Mesothelial cell of epicardium (in vitro differentiated cells): ENCODE measurements at regions not wholly inside any gene's neighbourhood (a gene's known extent, or its start where the extent isn't known, plus 50 kb on each side); places are given as distances from the start of the nearest gene placed in this dataset.
"Not testable (repeated sequence)": the region's sequence is repeated elsewhere in the genome, so short reads cannot be mapped to it uniquely, and the experiment has no call there.

ENCODE experiments used
- DNase-seq, 2 experiments: peaks; one replicate each; pipeline ENCODE4 v3.0.0; 2021; ENCODE audit warnings: low spot score in 2 of 2; ENCODE audit not compliant: unreplicated experiment in 2 of 2
- H3K27ac Mint-ChIP-seq: 2 replicates; pipeline ENCODE4 v1.8.0; 2021; ENCODE audit warnings: mixed read lengths
- H3K27me3 Mint-ChIP-seq: 2 replicates; pipeline ENCODE4 v1.8.0; 2021; ENCODE audit warnings: low read depth, mixed read lengths
- H3K36me3 Mint-ChIP-seq: 2 replicates; pipeline ENCODE4 v1.8.0; 2021; ENCODE audit warnings: mixed read lengths
- H3K4me1 Mint-ChIP-seq: 2 replicates; pipeline ENCODE4 v1.8.0; 2021; ENCODE audit warnings: mixed read lengths
- H3K4me3 Mint-ChIP-seq: 2 replicates; pipeline ENCODE4 v1.8.0; 2021; ENCODE audit warnings: mild to moderate bottlenecking, moderate library complexity, mixed read lengths
- H3K9me3 Mint-ChIP-seq: 2 replicates; pipeline ENCODE4 v1.8.0; 2021; ENCODE audit warnings: mixed read lengths
- TF ChIP-seq, protein P1 (sequence below): fragments of 200-600 bp; sonication (generic); IDR thresholded peaks from one replicate; pipeline ENCODE4 v1.5.0; 2021; ENCODE audit warnings: antibody characterized with exemption; ENCODE audit not compliant: unreplicated experiment

DNA sequence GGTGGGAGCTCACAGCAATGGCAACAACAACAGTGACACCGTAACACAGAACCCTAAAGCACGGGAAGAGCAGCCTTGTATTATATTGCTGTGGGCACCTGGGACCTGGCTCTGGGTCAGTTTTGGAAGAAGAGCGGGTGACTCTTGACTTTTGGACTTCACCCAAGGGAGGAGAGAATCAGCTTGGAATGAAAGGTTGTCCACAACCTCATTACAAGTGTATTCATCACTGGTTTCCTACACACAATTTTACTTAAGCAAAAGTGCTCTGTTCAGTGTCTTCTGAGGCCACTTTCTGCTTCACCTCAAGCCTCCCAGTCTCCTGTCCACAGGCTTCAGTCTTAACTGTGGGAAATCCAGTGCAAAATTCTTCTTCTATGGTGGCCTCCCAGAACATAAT, 263.8 kb downstream of the KCNE4 start:
- no peaks in the 10 kb centered on the region for H3K9me3 Mint-ChIP-seq
- no peak for DNase-seq
- no peaks in the 10 kb centered on the region for H3K36me3 Mint-ChIP-seq
- H3K4me3 Mint-ChIP-seq = no peak overlapping the region
- no peaks in the 10 kb centered on the region for H3K27me3 Mint-ChIP-seq
- no peak overlapping the region for H3K27ac Mint-ChIP-seq
- TF ChIP-seq, protein P1, sequence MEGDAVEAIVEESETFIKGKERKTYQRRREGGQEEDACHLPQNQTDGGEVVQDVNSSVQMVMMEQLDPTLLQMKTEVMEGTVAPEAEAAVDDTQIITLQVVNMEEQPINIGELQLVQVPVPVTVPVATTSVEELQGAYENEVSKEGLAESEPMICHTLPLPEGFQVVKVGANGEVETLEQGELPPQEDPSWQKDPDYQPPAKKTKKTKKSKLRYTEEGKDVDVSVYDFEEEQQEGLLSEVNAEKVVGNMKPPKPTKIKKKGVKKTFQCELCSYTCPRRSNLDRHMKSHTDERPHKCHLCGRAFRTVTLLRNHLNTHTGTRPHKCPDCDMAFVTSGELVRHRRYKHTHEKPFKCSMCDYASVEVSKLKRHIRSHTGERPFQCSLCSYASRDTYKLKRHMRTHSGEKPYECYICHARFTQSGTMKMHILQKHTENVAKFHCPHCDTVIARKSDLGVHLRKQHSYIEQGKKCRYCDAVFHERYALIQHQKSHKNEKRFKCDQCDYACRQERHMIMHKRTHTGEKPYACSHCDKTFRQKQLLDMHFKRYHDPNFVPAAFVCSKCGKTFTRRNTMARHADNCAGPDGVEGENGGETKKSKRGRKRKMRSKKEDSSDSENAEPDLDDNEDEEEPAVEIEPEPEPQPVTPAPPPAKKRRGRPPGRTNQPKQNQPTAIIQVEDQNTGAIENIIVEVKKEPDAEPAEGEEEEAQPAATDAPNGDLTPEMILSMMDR = no peak
- no peaks in the 10 kb centered on the region for H3K4me1 Mint-ChIP-seq

DNA sequence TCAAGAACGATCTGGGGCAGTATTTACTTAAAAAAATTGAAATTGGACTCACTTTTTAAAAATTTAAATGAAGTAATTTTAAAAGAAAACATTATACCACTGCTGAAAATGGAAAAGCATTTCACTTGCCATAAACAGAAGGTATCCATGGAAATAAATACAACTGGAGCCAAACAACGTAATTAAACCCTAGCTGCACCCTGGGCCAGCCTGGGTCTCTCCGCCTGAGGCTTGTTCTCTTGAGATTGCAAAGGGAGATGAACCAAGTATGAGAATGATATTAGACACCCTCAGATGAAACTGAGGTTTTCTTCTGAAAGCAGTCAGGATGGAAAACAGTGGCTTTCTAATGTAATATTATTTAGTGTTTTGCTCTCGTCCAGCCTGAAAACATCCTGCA, 264.4 kb downstream of the KCNE4 start:
- H3K9me3 Mint-ChIP-seq = no peaks in the 10 kb centered on the region
- H3K4me3 Mint-ChIP-seq = no peak overlapping the region
- no peaks in the 10 kb centered on the region for H3K36me3 Mint-ChIP-seq
- no peaks in the 10 kb centered on the region for H3K27me3 Mint-ChIP-seq
- TF ChIP-seq, protein P1 = no peak
- no peak overlapping the region for H3K27ac Mint-ChIP-seq
- no peaks in the 10 kb centered on the region for H3K4me1 Mint-ChIP-seq
- DNase-seq = no peak

DNA sequence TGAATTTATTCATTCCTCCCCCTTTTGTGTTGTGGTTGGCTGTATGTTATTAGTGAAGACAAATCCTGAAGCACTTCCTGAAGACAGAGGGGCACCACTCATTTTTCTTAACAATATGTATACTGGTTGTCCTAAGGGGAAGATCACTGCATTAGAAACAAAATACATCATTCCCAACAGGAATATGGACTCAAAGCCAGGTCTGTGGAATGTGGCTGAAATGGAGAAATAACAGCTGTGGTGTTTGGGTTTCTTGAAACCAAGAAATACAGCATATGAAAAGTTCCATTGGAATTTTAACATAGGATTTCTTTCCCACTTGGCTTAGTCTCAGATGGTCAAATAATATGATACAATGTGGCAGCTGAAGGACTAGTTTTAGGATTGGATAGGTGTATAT, 267.6 kb downstream of the KCNE4 start:
- Mint-ChIP-seq H3K9me3 (no peaks in the 10 kb centered on the region), H3K27ac (no peak overlapping the region), H3K4me3 (no peak overlapping the region), H3K36me3 (no peaks in the 10 kb centered on the region), H3K4me1 (no peaks in the 10 kb centered on the region), H3K27me3 (no peaks in the 10 kb centered on the region)
- no peak for DNase-seq
- TF ChIP-seq, protein P1 = no peak

DNA sequence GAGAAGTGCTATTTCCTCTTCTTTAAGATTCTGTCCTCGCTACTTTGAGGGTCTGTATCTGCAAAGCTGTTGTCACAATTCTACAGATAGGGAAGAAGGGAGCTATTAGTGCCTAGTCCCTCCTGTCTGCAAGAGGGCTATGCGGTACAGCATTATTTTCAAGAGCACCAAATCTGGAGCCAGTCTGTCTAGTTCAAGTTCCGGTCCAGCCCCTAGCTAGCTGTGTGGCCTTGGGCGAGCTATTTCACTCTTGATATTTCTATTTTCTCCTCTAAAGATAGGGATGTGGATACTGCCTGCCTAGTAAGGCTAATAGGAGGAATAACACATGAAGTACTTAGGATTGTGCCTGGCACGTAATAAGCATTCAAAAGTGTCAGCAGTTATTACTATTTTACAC, 272.4 kb downstream of the KCNE4 start:
- H3K9me3 Mint-ChIP-seq = no peaks in the 10 kb centered on the region
- TF ChIP-seq, protein P1 = no peak
- no peaks in the 10 kb centered on the region for H3K36me3 Mint-ChIP-seq
- no peak for DNase-seq
- no peak overlapping the region for H3K4me3 Mint-ChIP-seq
- no peak overlapping the region for H3K27ac Mint-ChIP-seq
- no peaks in the 10 kb centered on the region for H3K27me3 Mint-ChIP-seq
- peaks cover 2% of the 10 kb centered on the region for H3K4me1 Mint-ChIP-seq

DNA sequence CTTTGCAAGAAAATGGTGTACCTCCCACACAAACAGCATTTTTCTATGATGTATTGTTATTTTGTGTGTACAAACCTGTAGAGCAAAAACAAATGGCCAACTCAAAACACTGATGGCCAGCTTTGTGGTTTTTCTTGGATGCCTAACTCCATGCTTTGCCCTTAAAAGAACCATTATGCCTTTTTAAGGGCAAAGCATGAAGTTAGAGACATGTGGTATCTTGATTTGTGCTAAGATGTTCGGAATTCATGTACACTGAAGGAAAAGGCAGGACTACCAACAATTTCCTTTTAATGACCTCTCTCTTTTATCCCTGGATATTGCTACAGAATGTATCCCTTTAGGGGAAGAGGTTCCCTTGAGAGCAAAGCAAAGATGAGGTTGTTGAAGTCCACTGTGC, 273.6 kb downstream of the SCG2 start:
- no peak for DNase-seq
- Mint-ChIP-seq H3K36me3 (no peaks in the 10 kb centered on the region), H3K27me3 (peaks cover 15% of the 10 kb centered on the region), H3K4me1 (peaks cover 2% of the 10 kb centered on the region), H3K9me3 (peaks cover 23% of the 10 kb centered on the region), H3K4me3 (no peak overlapping the region), H3K27ac (no peak overlapping the region)
- TF ChIP-seq, protein P1 = no peak

- not testable (repeated sequence) for H3K4me3 Mint-ChIP-seq, H3K36me3 Mint-ChIP-seq, H3K4me1 Mint-ChIP-seq, DNase-seq, H3K27ac Mint-ChIP-seq
- peaks cover 25% of the 10 kb centered on the region for H3K27me3 Mint-ChIP-seq
- peaks cover 33% of the 10 kb centered on the region for H3K9me3 Mint-ChIP-seq
These were observed 271.4 kb downstream of the SCG2 start for GRCh38 chr2:223330747-223331146.
